GM20431 (cell line): ENCODE measurements at regions not wholly inside any gene's neighbourhood (a gene's known extent, or its start where the extent isn't known, plus 50 kb on each side); places are given as distances from the start of the nearest gene placed in this dataset.

Experiments
- in situ Hi-C: fragments of 300-500 bp; cut with MseI, MboI; formaldehyde crosslinking; loops from one replicate; pipeline ENCODE4 v1.15.0; 2020; ENCODE audit warnings: low sequenced_read_pairs; ENCODE audit not compliant: unreplicated experiment

DNA sequence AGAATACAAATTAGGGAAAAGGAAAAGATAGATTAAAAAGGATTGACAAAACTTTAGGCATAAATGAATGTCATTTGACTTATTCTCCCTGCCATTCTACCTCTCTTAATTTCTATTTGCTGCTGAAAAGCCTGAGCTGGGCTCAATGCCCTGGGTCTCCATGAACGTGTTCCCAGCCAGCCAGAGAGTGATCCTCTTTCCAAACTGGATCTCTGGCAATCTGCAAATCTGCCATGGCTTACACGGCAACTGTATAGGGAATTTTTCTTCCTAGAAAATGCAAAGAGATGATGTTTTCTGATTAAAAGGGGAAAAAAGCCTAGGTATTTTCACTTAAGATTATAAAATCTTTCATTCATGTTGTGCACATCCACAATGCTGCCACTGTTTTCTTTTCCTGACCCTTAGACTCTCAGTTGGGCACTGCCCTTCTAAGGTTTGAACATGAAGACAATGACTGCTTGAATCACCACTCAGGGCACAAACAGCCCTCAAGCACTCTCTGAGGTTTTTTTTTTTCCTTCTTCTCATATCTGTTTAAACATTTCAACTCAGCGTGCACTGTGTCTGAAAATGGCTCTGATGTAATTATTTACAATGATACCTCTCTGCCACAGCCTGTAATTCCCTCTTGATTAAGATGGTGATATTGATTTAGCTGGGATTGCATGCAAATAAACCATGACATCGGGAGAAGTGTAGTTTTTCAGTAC lies 60.3 kb downstream of the DACT1 start:
- in situ Hi-C loops = no loop called here

DNA sequence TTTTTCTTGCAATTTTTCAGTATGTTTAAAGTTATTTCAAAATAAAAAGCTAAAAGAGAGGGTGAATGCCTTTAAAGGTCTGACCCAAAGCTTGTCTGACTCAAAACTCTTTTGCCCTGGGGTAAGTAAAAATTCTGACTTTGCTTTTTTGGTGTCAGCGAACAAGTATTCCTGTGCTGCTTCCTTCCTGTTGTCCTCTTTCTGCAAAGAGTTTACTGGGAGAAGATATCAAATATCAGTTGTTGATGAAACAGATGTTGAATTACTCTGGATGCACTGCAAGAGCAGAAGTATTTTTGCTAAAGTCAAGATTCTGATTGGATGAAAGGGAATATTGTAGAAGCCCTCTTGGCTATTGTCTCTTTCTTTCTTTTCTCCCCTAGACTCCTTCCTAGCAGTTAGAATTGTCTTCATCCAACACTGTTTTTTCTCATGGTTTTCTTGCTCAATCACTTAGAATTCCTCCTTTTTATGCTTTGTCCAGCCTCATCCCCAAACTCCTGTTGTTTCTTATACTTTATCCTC lies 62.0 kb downstream of the DACT1 start:
- in situ Hi-C loops = no loop called here

- in situ Hi-C loops = no loop called here
Observed at GRCh38 chr14:58701156-58701555, 63.4 kb downstream of the DACT1 start.

DNA sequence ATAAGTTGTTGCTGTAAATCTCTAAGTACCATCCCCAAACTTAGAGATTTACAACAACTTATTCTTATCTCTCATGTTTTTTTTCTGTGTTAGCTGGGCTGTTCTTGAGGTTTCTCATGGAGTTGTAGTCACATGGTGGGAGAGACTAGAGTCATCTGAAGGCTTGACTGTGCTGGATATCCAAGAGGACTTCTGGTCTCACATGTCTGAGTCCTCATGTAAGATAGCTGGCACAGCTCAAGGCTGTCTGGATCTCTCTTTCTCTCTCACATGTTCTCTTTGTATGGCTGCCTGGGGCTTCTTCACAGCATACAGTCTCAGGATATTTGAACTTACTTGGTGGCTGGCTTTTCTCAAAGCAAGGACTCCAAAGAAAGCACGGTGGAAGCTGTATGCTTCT lies 63.8 kb downstream of the DACT1 start:
- in situ Hi-C loops = no loop called here

- in situ Hi-C loops = no loop called here
Observed at GRCh38 chr14:58702441-58703160, 64.8 kb downstream of the DACT1 start.

- in situ Hi-C loops = no loop called here
Observed at GRCh38 chr14:58703161-58703506, 65.4 kb downstream of the DACT1 start.

GRCh38 chr14:58705066-58705465 lies 67.3 kb downstream of the DACT1 start:
- in situ Hi-C loops = no loop called here

- in situ Hi-C loops = no loop called here
Observed at GRCh38 chr14:58707949-58708348, 70.2 kb downstream of the DACT1 start.

GRCh38 chr14:58709949-58710348 lies 72.2 kb downstream of the DACT1 start:
- in situ Hi-C loops = no loop called here

GRCh38 chr14:58711382-58711781 lies 73.6 kb downstream of the DACT1 start:
- in situ Hi-C loops = no loop called here

DNA sequence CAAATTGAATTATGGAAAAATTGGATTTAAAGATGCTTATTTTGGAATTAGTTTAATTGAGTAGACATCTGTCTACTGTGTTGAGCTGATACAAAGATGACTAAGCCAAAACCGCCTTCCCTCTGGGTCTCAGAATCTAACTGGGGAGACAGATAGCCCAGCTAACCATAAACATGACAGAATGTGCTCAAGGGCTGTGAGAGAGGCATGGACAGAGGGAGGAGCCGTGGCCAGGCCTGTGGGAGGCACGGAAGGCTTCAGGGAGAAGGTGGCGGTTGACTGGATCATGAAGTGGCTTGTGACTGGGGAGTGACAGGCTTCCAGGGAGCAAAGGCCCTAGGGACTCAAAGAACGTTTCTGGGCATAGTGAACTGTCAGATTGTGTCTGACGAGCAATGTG lies 74.6 kb downstream of the DACT1 start:
- in situ Hi-C loops = no loop called here

DNA sequence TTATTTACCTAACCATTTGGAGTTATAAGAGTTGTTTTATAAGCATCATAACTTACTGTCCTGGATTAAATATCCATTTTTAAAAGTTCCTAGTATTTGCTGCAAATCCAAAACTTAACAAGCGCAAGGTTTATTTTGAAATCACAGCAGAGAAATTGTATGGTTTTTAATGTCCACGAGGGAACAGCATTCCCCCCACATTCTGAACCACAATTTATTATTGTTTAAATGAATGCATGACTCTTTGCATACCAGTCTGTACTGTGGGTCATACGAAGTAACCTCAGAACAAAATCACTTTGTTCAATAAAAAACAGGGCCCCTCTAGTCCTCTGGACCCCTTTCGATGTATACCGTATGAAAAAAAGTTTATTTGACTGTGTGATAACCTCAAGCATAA lies 75.9 kb downstream of the DACT1 start:
- in situ Hi-C loops = no loop called here

DNA sequence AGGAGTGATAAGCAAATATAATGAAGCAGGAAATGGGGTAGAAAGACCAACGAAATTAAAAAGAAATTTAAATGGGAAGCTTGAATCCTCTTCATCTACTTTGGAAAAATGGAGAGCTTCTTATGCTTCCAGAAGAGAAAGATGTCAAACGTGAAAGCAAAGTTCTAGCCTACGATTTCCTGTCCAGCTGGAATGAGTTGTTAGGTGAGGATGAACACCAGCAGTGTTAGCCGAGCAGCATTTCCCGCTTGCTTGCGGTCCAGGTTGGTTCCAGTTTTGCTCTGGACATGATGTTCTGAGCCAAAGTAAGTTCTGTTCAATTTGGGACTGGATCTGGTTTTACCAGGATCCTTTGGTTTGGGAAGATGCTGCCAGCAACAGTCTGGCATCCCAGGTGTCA lies 78.9 kb downstream of the DACT1 start:
- in situ Hi-C loops = no loop called here

DNA sequence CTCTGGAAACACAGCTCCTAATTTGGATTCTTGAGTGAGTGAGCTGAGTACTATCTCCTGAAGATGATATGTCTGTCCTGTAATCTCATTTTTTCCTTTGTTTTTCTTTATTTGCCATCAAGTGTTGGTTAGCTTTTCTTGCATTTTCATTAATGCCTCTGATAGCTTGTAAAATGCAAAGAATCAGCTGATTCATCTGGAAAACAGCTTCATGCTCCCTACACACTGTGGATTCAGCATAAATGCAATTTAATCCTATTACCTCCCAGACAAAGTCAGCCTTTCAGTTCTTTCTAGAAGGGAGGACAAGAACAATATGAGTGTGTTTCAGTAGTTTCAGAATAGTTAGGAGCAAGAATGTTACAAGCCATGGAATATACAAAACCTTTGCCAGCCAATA lies 79.4 kb downstream of the DACT1 start:
- in situ Hi-C loops = no loop called here

DNA sequence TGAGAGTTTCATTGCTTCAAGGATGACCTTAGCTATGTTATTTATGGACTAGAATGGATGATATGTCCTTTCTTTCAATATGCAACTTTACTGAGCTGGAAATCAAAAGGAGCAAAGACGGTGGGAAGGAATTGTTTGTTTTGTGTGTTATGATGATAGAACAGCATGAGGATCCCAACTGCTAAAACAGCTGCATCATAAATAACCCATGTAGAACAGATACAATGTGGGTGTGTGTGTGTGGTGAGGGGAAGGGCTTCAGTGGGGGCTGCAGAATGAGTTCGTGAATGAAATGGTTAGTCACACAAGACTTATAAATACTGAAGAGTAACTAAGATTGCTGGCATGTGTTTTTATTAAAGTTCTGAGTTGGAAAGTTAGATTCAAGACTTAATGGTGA lies 80.1 kb downstream of the DACT1 start:
- in situ Hi-C loops = no loop called here

- in situ Hi-C loops = no loop called here
Observed at GRCh38 chr14:58718226-58719205, 80.8 kb downstream of the DACT1 start.

GRCh38 chr14:58721723-58722122 lies 84.0 kb downstream of the DACT1 start:
- in situ Hi-C loops = no loop called here

GRCh38 chr14:58722441-58722840 lies 84.7 kb downstream of the DACT1 start:
- in situ Hi-C loops = no loop called here

DNA sequence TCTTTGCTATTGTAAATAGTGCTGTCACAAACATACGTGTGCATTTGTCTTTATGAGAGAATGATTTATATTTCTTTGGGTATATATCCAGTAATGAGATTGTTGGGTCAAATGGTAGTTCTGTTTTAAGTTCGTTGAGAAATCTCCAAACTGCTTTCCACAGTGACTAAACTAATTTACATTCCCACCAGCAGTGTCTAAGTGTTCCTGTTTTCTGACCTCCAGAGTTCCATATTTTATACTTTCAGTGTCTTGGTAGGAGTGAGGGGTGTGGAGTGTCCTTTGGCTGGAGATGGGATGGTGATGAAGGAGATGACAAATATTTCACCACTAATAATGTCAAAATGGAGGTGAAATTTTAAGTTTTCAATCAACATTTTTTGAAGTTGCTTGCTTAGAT lies 86.4 kb downstream of the DACT1 start:
- in situ Hi-C loops = no loop called here

DNA sequence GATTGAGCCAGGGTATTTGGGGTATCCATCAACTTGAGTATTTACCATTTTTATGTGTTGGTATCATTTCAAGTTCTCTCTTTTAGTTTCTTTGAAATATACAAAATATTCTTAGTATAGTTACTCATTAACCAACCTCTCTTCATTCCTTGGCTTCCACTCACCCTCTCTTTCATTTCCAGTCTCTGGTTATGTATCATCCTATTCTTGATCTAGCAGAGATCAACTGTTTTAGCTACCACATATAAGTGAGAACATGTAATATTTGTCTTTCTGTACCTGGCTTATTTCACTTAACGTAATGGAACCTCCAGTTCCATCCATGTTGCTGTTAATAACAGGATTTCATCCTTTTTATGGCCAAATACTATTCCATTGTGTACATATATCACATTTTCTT lies 86.9 kb downstream of the DACT1 start:
- in situ Hi-C loops = no loop called here

DNA sequence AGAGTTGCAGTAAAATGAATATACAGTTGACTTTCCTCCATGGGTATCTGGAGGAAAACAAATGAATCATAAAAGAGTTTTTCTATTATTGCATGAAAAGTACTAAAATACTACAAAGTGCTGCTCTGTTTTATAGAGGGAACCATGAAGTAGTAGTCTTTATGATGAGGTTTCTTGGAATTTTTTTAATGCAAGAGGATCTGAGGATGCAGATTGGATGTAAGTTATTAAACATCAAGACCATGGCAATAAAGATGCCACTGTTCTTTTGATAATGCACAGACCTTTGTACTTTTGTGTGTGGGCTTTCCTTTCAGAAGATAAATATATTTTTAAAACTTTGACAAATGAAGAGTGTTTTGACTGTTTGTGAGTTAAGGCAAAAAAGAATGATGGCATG lies 87.5 kb downstream of the DACT1 start:
- in situ Hi-C loops = no loop called here
